ENCODE measurements at regions not wholly inside any gene's neighbourhood (a gene's known extent, or its start where the extent isn't known, plus 50 kb on each side); places are given as distances from the start of the nearest gene placed in this dataset.
A peak's percentile ranks its signal among the peaks of the same experiment; 100 is the strongest.

- peak; percentile 44 for DNase-seq (ENCODE audit: low spot score)
Observed at GRCh38 chr4:159503236-159504008, 400.5 kb downstream of the RAPGEF2 start.

GRCh38 chr4:159504684-159505083, 401.8 kb downstream of the RAPGEF2 start:
- DNase-seq (ENCODE audit: low spot score), result no peak

GRCh38 chr4:159505266-159505975, 402.5 kb downstream of the RAPGEF2 start:
- no peak for DNase-seq (ENCODE audit: low spot score)

- no peak for DNase-seq (ENCODE audit: low spot score)
Observed at GRCh38 chr4:159506801-159507517, 404.1 kb downstream of the RAPGEF2 start.

- no peak for DNase-seq (ENCODE audit: low spot score)
Observed at GRCh38 chr4:159508917-159509500, 406.1 kb downstream of the RAPGEF2 start.

DNA sequence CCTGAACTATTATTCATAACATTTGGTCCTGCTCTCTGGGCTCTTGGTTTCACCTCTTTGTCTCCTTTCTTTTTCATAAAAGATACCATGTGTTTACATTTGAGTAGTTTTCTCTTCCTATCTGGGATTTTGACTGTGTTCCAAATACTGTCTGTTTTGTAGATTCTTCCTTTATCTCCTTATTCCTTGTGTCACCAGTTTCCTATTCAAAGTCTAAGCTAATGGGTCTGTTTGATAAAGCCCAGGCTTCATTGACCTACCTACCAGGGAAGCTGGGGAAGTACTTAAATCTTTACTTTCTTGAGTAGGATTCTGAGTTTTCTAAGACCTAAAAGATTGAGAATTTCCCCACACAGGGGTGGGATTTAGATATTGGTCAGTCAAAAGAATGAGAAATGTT, 409.5 kb downstream of the RAPGEF2 start:
- no peak for DNase-seq (ENCODE audit: low spot score)

DNA sequence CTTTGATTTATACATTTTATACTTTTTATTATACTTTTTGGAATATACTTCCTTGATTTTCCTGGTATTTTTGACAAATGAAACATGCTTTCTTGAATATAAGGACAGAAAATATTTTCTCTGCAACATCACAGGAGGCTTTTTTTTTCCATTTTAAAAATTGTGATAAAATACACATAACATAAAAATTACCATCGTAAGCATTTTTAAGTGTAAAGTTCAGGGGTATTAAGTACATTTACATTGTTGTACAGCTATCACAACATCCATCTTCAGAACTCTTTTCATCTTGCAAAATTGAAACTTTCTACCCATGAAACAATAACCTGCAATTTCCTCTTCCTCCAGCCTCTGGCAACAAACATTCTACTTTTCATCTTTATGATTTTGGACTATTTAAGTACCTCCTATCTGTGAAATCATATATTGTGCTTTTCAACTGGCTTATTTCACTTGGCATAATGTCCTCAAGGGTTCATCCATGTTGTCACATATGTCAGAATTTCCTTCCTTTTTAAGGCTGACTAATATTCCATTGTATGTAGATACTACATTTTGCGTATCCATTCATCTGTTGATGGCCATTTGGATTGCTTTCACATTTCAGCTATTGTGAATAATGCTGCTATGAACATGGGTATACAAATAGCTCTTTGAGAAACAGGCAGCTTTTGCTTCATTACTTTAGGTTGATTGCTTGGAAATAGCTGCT, 412.6 kb downstream of the RAPGEF2 start:
- no peak for DNase-seq (ENCODE audit: low spot score)

- no peak for DNase-seq (ENCODE audit: low spot score)
Observed at GRCh38 chr4:159516556-159517140, 413.8 kb downstream of the RAPGEF2 start.

GRCh38 chr4:159520074-159520473, 417.2 kb downstream of the RAPGEF2 start:
- DNase-seq (ENCODE audit: low spot score), result no peak

DNA sequence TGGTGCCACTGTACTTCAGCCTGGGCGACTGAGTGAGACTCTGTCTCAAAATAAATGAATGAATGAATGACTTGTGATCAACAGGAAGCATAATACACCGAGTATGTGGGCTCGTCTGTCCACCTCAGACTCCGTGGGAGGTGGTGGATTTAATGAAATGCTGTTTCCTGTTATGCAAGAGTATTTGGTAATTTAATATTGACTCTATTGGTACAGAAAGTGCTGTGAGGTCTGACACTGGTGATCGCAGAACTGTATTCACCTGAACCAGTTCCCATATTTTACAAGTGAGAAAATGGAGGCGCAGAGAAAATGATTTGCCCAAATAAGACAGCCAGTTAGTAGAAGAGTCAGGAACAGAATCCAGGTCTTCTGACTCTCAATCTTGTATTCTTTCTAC, 423.3 kb downstream of the RAPGEF2 start:
- no peak for DNase-seq (ENCODE audit: low spot score)

DNA sequence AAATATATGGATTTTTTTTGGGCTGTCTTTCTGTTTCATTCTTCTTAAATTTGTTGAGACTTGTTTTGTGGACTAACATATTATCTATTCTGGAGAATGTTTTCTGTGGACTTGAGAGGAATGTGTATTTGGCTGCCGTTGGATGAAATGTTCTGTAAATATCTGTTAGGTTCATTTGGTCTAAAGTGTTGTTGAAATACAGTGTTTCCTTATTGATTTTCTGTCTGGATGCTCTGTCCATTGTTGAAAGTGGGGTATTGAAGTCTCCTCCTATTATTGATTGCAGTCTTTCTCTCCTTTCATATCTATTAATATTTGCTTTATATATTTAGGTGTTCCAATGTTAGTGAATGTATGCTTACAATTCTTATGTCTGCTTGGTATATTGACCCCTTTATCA, 431.8 kb downstream of the RAPGEF2 start:
- DNase-seq (ENCODE audit: low spot score), result no peak

GRCh38 chr4:159538556-159538955, 435.7 kb downstream of the RAPGEF2 start:
- no peak for DNase-seq (ENCODE audit: low spot score)

DNA sequence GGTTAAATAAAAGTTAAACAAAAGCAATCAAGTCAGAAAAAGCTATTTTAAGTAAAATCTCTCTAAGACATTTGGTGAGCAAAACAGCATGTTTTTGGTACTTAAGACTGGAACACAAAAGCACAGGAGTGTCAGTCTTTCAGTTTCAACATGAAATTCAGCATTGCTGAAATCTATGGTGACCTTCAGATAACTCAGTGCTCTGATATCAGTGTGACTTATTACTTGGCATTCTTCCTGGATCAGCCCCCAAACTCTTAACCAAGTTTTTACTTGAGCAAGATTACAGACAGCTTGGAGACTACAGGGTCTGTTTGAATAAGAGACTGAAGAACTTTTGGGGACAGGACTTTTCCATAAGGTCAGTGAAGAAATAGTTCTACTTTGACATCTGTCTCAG, 437.2 kb downstream of the RAPGEF2 start:
- DNase-seq (ENCODE audit: low spot score), result no peak

DNA sequence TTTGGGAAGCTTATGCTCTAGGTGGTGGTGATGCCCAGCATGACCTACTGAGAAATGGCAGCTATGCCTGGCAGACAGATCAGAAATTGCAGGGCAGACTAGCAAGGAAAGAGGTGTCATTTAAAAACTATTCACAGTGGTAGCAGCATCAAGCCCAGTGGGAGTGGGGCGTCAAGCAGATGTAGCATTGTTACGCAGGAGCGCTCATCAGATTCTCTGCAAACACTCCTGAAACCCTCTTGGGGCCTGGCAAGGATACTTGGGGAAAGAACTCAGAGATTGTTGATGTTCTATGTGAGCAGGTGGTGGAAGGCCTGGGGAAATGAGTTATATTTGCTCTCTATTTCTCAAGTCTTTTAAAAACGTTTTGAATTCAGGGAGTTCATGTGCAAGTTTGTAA, 437.6 kb downstream of the RAPGEF2 start:
- DNase-seq (ENCODE audit: low spot score), result peak; percentile 24

DNA sequence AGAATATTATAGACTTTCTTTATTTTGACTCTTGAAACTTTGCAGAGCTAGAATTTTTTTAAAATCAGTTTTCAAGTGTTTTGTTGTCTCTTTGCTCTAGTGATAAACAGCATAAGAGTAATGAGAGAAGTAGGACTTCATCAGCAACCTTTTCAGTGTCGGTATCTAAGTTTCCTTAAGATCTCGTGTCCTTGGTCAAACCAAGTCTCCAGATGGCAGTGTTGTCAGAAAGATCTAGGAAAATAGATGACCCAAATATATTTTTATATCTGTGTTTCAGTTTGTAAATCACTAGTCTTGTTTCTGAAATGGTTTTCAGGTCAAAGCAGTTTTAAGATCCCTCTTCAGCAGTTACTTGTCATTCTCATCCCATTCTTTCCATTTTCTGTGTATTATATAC, 438.3 kb downstream of the RAPGEF2 start:
- no peak for DNase-seq (ENCODE audit: low spot score)

DNA sequence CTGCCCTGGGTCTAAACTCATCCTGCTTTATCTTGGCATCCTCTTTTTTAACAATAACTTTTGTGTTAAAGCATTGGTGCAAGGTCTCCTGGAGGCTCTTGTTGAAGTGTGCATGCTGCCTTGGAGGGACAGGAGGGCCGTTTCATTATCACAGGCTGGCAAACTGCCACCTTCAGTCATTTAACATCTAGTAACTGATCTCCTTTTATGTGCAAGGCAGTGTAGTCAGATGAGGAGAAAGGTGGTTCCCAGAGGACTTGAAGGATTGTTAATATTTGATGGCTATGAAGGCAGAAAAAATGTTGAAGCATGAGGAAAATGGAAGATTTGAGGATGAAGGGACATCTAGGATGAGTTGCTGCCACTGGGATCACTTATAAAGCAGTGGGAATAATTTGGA, 439.4 kb downstream of the RAPGEF2 start:
- no peak for DNase-seq (ENCODE audit: low spot score)

- DNase-seq (ENCODE audit: low spot score), result no peak
Observed at GRCh38 chr4:159543831-159544230, 441.0 kb downstream of the RAPGEF2 start.

GRCh38 chr4:159545556-159545955, 442.7 kb downstream of the RAPGEF2 start:
- no peak for DNase-seq (ENCODE audit: low spot score)

GRCh38 chr4:159547645-159548308, 444.9 kb downstream of the RAPGEF2 start:
- no peak for DNase-seq (ENCODE audit: low spot score)

DNA sequence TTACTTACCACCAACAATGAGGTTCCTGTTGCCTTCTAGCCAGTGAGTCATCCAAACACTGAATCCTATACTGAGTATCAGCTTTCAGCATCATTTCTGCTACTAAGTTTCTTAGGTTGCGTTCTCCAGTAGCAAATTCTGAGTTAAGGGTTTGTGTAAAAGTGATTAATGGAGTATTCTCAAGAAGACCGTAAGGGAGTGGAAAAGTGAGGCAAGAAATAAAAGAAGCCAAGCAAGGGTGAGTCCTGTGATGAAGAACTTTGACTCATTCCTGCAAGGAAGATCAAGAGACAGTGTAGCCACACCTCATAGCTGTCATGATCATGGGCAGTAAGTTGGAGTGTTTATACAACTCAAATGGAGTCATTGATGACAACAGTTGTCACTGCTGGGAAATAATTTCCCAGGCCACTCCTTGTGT, 446.2 kb downstream of the RAPGEF2 start:
- no peak for DNase-seq (ENCODE audit: low spot score)

DNA sequence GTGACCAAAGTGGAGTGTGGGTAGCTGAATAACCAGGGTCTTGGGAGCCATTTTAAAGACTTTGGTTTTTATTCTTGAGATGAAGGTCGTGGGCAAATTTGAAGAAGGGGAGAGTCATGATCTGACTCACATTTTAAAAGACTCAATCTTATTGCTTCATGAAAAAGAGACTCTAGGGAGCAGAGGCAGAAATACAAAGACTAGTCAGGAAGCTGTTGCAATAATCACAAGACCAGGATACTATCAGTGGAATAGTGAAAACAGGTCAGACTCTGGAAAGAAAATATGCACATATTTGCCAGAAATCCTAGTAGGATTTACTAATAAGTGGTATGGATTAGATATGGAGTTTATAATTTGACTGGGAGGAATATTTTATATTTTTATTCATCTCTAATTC, 448.4 kb downstream of the RAPGEF2 start:
- DNase-seq (ENCODE audit: low spot score), result no peak
